ENCODE measurements at regions not wholly inside any gene's neighbourhood (a gene's known extent, or its start where the extent isn't known, plus 50 kb on each side); places are given as distances from the start of the nearest gene placed in this dataset.
"Not testable (repeated sequence)": the region's sequence is repeated elsewhere in the genome, so short reads cannot be mapped to it uniquely, and the experiment has no call there.

GRCh38 chr15:67936258-67936657, 96.4 kb upstream of the RNU6-1 start:
- DNase-seq (no peak), ATAC-seq (ENCODE audit: low read depth) (no peak)
- intact Hi-C loops (cut with micrococcal nuclease) = no loop called here
- H3K9me3 Mint-ChIP-seq = no peaks in the 10 kb centered on the region
- peaks cover 12% of the 10 kb centered on the region for H3K4me1 Mint-ChIP-seq
- ChIA-PET POLR2A (no interaction called here), CTCF (no interaction called here)
- no peak for TF ChIP-seq CTCF (IDR thresholded peaks at IDR 0.05)
- no peaks in the 10 kb centered on the region for H3K27me3 Mint-ChIP-seq
- no peak overlapping the region for H3K27ac Mint-ChIP-seq
- no peak overlapping the region for H3K4me3 Mint-ChIP-seq
- H3K36me3 Mint-ChIP-seq (ENCODE audit: low read depth) = no peaks in the 10 kb centered on the region

- intact Hi-C loops (cut with micrococcal nuclease) = no loop called here
- Mint-ChIP-seq H3K36me3 (ENCODE audit: low read depth) (no peaks in the 10 kb centered on the region), H3K4me1 (peaks cover 12% of the 10 kb centered on the region), H3K4me3 (no peak overlapping the region), H3K9me3 (no peaks in the 10 kb centered on the region), H3K27me3 (no peaks in the 10 kb centered on the region), H3K27ac (no peak overlapping the region)
- CTCF ChIA-PET = no interaction called here
- ATAC-seq (ENCODE audit: low read depth) (no peak), DNase-seq (no peak)
- TF ChIP-seq CTCF (IDR thresholded peaks at IDR 0.05) = no peak
- POLR2A ChIA-PET = no interaction called here
Observed at GRCh38 chr15:67937153-67937761, 97.4 kb upstream of the RNU6-1 start.

GRCh38 chr15:67939179-67939578, 99.3 kb upstream of the RNU6-1 start:
- H3K27ac Mint-ChIP-seq; H3K36me3 Mint-ChIP-seq (ENCODE audit: low read depth); POLR2A ChIA-PET; ATAC-seq (ENCODE audit: low read depth); CTCF ChIA-PET; H3K27me3 Mint-ChIP-seq; DNase-seq; H3K9me3 Mint-ChIP-seq; intact Hi-C loops (cut with micrococcal nuclease); H3K4me3 Mint-ChIP-seq: not testable (repeated sequence)
- H3K4me1 Mint-ChIP-seq = peaks cover 12% of the 10 kb centered on the region

GRCh38 chr15:67939588-67940323, 99.9 kb upstream of the RNU6-1 start:
- ATAC-seq (ENCODE audit: low read depth); intact Hi-C loops (cut with micrococcal nuclease); H3K4me3 Mint-ChIP-seq; POLR2A ChIA-PET; H3K36me3 Mint-ChIP-seq (ENCODE audit: low read depth); H3K27me3 Mint-ChIP-seq; H3K9me3 Mint-ChIP-seq; CTCF ChIA-PET; DNase-seq; H3K27ac Mint-ChIP-seq: not testable (repeated sequence)
- H3K4me1 Mint-ChIP-seq = peaks cover 12% of the 10 kb centered on the region

- H3K9me3 Mint-ChIP-seq = no peaks in the 10 kb centered on the region
- H3K27me3 Mint-ChIP-seq = no peaks in the 10 kb centered on the region
- ChIA-PET POLR2A (no interaction called here), CTCF (no interaction called here)
- no peak overlapping the region for H3K4me3 Mint-ChIP-seq
- H3K36me3 Mint-ChIP-seq (ENCODE audit: low read depth) = no peaks in the 10 kb centered on the region
- no peak for TF ChIP-seq CTCF (IDR thresholded peaks at IDR 0.05)
- peaks cover 12% of the 10 kb centered on the region for H3K4me1 Mint-ChIP-seq
- no peak overlapping the region for H3K27ac Mint-ChIP-seq
- no peak for ATAC-seq (ENCODE audit: low read depth)
- intact Hi-C loops (cut with micrococcal nuclease) = no loop called here
- no peak for DNase-seq
Observed at GRCh38 chr15:67940324-67940719, 100.5 kb upstream of the RNU6-1 start.

GRCh38 chr15:67941648-67942310, 101.9 kb upstream of the RNU6-1 start:
- DNase-seq (no peak), ATAC-seq (ENCODE audit: low read depth) (no peak)
- Mint-ChIP-seq H3K36me3 (ENCODE audit: low read depth) (no peaks in the 10 kb centered on the region), H3K27ac (no peak overlapping the region), H3K9me3 (no peaks in the 10 kb centered on the region), H3K4me3 (no peak overlapping the region), H3K27me3 (no peaks in the 10 kb centered on the region), H3K4me1 (peaks cover 16% of the 10 kb centered on the region)
- ChIA-PET POLR2A (no interaction called here), CTCF (no interaction called here)
- TF ChIP-seq CTCF (IDR thresholded peaks at IDR 0.05) = no peak
- intact Hi-C loops (cut with micrococcal nuclease) = no loop called here

Data from activated B cell treated with CpG ODN at 0.5 μM for 24 hours (primary cell).